ENCODE measurements at regions not wholly inside any gene's neighbourhood (a gene's known extent, or its start where the extent isn't known, plus 50 kb on each side); places are given as distances from the start of the nearest gene placed in this dataset.

DNA sequence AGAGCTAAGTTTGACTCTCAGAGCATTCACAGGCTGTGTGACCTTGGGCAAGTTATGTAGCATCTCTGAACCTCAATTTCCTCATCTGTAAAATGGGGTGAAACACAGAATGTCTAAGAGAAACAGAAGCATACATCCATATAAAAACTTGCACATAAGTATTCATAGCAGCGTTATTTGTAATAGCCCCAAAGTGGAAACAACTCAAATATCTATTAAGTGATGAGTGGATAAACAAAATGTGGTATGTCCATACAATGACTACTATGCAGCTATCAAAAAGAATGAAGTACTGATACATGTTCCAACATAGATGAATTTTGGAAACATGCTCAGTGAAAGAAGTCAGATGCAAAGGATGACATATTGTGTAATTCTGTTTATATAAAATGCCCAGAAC is 201.8 kb upstream of the KBTBD8 start:
- no peaks in the 10 kb centered on the region for H3K79me2 ChIP-seq (ENCODE audit: control insufficient read depth in 1 of 2, insufficient read depth in 2 of 2, low read length in 2 of 2)
- H3K9ac ChIP-seq (replicated peaks in 1 of 4; ENCODE audit: extremely low read depth in 1 of 4, low read depth in 3 of 4, low read length in 3 of 4): no peak overlapping the region
- H3K23ac ChIP-seq (ENCODE audit: insufficient read length): no peak overlapping the region
- H3K4ac ChIP-seq (replicated peaks; ENCODE audit: insufficient read length, low read depth, low read length): no peak overlapping the region
- H4K8ac ChIP-seq (ENCODE audit: extremely low read depth, insufficient read depth, low read length): no peak overlapping the region
- CTCF ChIA-PET (ENCODE audit: partially characterized antibody): interaction anchor here (0.6 to 1.1 kb wide), 2 partner anchors 204 to 378 kb away, joined by 3 read pairs; no protein-coding TSS in a partner anchor
- no peak overlapping the region for H2AFZ ChIP-seq (ENCODE audit: low read length)
- no peaks in the 10 kb centered on the region for H3K27me3 ChIP-seq (replicated peaks in 1 of 4; ENCODE audit: control insufficient read depth in 3 of 4, extremely low read depth in 1 of 4, insufficient read depth in 3 of 4, low read length in 3 of 4)
- H2AK5ac ChIP-seq (ENCODE audit: low read depth, low read length): no peak overlapping the region
- peak overlapping the region; percentile 96; the same call in 1 of the 2 replicates for H2BK20ac ChIP-seq (ENCODE audit: low read length)
- POLR2A ChIA-PET (ENCODE audit: partially characterized antibody): no interaction called here
- no peak for FAIRE-seq
- no peak for DNase-seq (ENCODE audit: low read depth in 1 of 2, low spot score in 2 of 2)
- peaks cover 8 to 16% of the 10 kb centered on the region in 2 experiments; a peak in 3 of 4 replicates for H3K9me3 ChIP-seq (ENCODE audit: insufficient read depth in 2 of 2, low read depth in 1 of 2, low read length in 1 of 2)
- no peaks in the 10 kb centered on the region; a peak in 2 of 8 replicates for H3K36me3 ChIP-seq (ENCODE audit: control insufficient read depth in 2 of 4, insufficient read depth in 4 of 4, low read length in 3 of 4)
- no peaks in the 10 kb centered on the region for H4K20me1 ChIP-seq (replicated peaks in 1 of 2; ENCODE audit: control insufficient read depth in 1 of 2, insufficient read depth in 2 of 2, low read length in 2 of 2)
- 94% methylated on average over 1 of the region's 1 CpG; no CpG with 5 or more reads in 1 of the 2 experiments for WGBS, 2 experiments (ENCODE audit: extremely low coverage in 1 of 2, insufficient coverage in 1 of 2, insufficient read length in 1 of 2, insufficient replicate concordance in 2 of 2, low coverage in 1 of 2, low lambda C conversion rate in 2 of 2, missing lambda C conversion rate in 1 of 2)
- H3K56ac ChIP-seq (replicated peaks; ENCODE audit: insufficient read length, low read depth, low read length): no peak overlapping the region
- no peak overlapping the region for H3K18ac ChIP-seq (ENCODE audit: extremely low read depth, low read length)
- peaks cover 0 to 3% (median 1%) of the 10 kb centered on the region in 4 experiments; a peak in 6 of 7 replicates for H3K4me1 ChIP-seq (replicated peaks in 1 of 4; ENCODE audit: control insufficient read depth in 3 of 4, insufficient read depth in 4 of 4, low read length in 3 of 4)
- no peaks in the 10 kb centered on the region for H3K23me2 ChIP-seq (ENCODE audit: low read depth, low read length)
- no peak for TF ChIP-seq GTF2F1 (IDR thresholded peaks at IDR 0.05; ENCODE audit: borderline replicate concordance, low read depth, low read length)
- TF ChIP-seq HDAC2 (IDR thresholded peaks at IDR 0.05; ENCODE audit: borderline replicate concordance in 1 of 2, low read depth in 2 of 2, low read length in 2 of 2): 0 out of 4 replicates have a peak, but pooled peaks of 1 of the 2 experiments have one; percentile 35
- TF ChIP-seq KDM1A (IDR thresholded peaks at IDR 0.05; ENCODE audit: borderline replicate concordance, low read length): peak; percentile 92; the same call in 1 of the 2 replicates
- H3K4me3 ChIP-seq (ENCODE audit: extremely low read depth in 1 of 4, insufficient read depth in 2 of 4, low read depth in 3 of 4, low read length in 4 of 4): no peak overlapping the region
- no peak overlapping the region for H3K27ac ChIP-seq (ENCODE audit: low read depth, low read length)
- H2BK120ac ChIP-seq (replicated peaks; ENCODE audit: low read depth, low read length): no peak overlapping the region
- H2BK15ac ChIP-seq (ENCODE audit: low read length): no peak overlapping the region
- no peak overlapping the region for H2BK12ac ChIP-seq (ENCODE audit: low read depth, low read length)
- H3K79me1 ChIP-seq (ENCODE audit: low read depth, low read length): no peaks in the 10 kb centered on the region
- no peak overlapping the region for H2BK5ac ChIP-seq (ENCODE audit: low read depth, low read length)
- H4K91ac ChIP-seq (replicated peaks; ENCODE audit: insufficient read length, low read length): no peak overlapping the region
- no peak overlapping the region for H4K5ac ChIP-seq (ENCODE audit: insufficient read length, low read depth, low read length)
- no peak overlapping the region for H3K14ac ChIP-seq (ENCODE audit: insufficient read length)
- H3K4me2 ChIP-seq (ENCODE audit: insufficient read depth in 1 of 2, low read depth in 2 of 2, low read length in 2 of 2): no peak overlapping the region

All from H1 (cell line).